D721Med (cell line): ENCODE measurements at regions not wholly inside any gene's neighbourhood (a gene's known extent, or its start where the extent isn't known, plus 50 kb on each side); places are given as distances from the start of the nearest gene placed in this dataset.

ENCODE experiments used
- DNase-seq: peaks from one replicate; pipeline ENCODE4 v3.0.0; 2011; ENCODE audit warnings: low spot score; ENCODE audit not compliant: insufficient read length
- FAIRE-seq: peaks from 2 replicates; lab custom pipeline; 2011; peaks lifted over from hg19 to GRCh38; lab: Jason Lieb, UNC
- CTCF ChIP-seq: IDR thresholded peaks from 2 replicates; pipeline ENCODE4 v1.5.1; 2012; ENCODE audit warnings: mild to moderate bottlenecking, control low read depth; ENCODE audit not compliant: insufficient read depth; ENCODE audit errors: missing control alignments

- FAIRE-seq (no peak), DNase-seq (no peak)
- no peak for TF ChIP-seq CTCF
Observed at GRCh38 chr1:234902774-234903547, 225.7 kb downstream of the TOMM20 start.

- FAIRE-seq (no peak), DNase-seq (no peak)
- no peak for TF ChIP-seq CTCF
Observed at GRCh38 chr1:234901491-234902049, 227.1 kb downstream of the TOMM20 start.

- TF ChIP-seq CTCF: no peak
- DNase-seq (no peak), FAIRE-seq (no peak)
Observed at GRCh38 chr1:234900595-234900994, 228.0 kb downstream of the TOMM20 start.

GRCh38 chr1:234899730-234900072 is 228.9 kb downstream of the TOMM20 start:
- FAIRE-seq (no peak), DNase-seq (no peak)
- no peak for TF ChIP-seq CTCF

- DNase-seq (no peak), FAIRE-seq (no peak)
- no peak for TF ChIP-seq CTCF
Observed at GRCh38 chr1:234899041-234899729, 229.5 kb downstream of the TOMM20 start.

GRCh38 chr1:234898455-234899033 is 230.1 kb downstream of the TOMM20 start:
- no peak for FAIRE-seq
- no peak for DNase-seq
- TF ChIP-seq CTCF: no peak
